ENCODE measurements at regions not wholly inside any gene's neighbourhood (a gene's known extent, or its start where the extent isn't known, plus 50 kb on each side); places are given as distances from the start of the nearest gene placed in this dataset.

- no peak for FAIRE-seq
- dilution Hi-C loops (cut with MboI; ENCODE audit: extremely low pct_ligation_motif_present, low sequenced_read_pairs): no loop called here
- Histone ChIP-seq H3K4me1 (ENCODE audit: control insufficient read depth, extremely low read depth, insufficient read depth, low read length) (peaks cover 2% of the 10 kb centered on the region), H3K9me1 (replicated peaks; ENCODE audit: control insufficient read depth, extremely low read depth, insufficient read depth, low read length) (no peaks in the 10 kb centered on the region), H3K27me3 (ENCODE audit: control insufficient read depth in 2 of 2, insufficient read depth in 2 of 2, low read length in 2 of 2) (no peaks in the 10 kb centered on the region), H4K20me1 (replicated peaks; ENCODE audit: control insufficient read depth, extremely low read depth, insufficient read depth, low read length) (no peaks in the 10 kb centered on the region), H3K4me2 (ENCODE audit: insufficient read depth, low read length) (no peak overlapping the region), H3K79me2 (ENCODE audit: control insufficient read depth, insufficient read depth, low read length) (no peaks in the 10 kb centered on the region), H2AFZ (ENCODE audit: low read depth, low read length) (no peak overlapping the region), H3K36me3 (ENCODE audit: control insufficient read depth in 2 of 2, extremely low read depth in 1 of 2, insufficient read depth in 2 of 2, low read length in 2 of 2) (no peaks in the 10 kb centered on the region), H3K9ac (replicated peaks; ENCODE audit: extremely low read depth, insufficient read depth, low read length) (no peak overlapping the region), H3K27ac (ENCODE audit: insufficient read depth, low read depth, low read length) (no peak overlapping the region), H3K4me3 (replicated peaks in 1 of 3; ENCODE audit: insufficient read depth in 1 of 3, low read depth in 1 of 3, low read length in 3 of 3) (no peak overlapping the region), H3K9me3 (replicated peaks; ENCODE audit: control insufficient read depth, insufficient read depth, low read length) (no peaks in the 10 kb centered on the region)
- no peak for DNase-seq (ENCODE audit: low read depth, low spot score)
- POLR2A ChIA-PET: no interaction called here
- intact Hi-C loops (cut with micrococcal nuclease): no loop called here
- no peak for TF ChIP-seq MYC (IDR thresholded peaks at IDR 0.05; ENCODE audit: low read depth, low read length)
- no peak for TF ChIP-seq JUN (IDR thresholded peaks at IDR 0.05; ENCODE audit: borderline replicate concordance, insufficient read depth, insufficient read length, low read depth)
- TF ChIP-seq FOS (IDR thresholded peaks at IDR 0.05; ENCODE audit: borderline replicate concordance, insufficient read depth, low read length): no peak
- no peak for TF ChIP-seq MAX (IDR thresholded peaks at IDR 0.05; ENCODE audit: insufficient read depth, insufficient read length)
- no peak for TF ChIP-seq POLR2AphosphoS5 (IDR thresholded peaks at IDR 0.05; ENCODE audit: insufficient read depth, low read depth, low read length)
- TF ChIP-seq EZH2 (IDR thresholded peaks at IDR 0.05; ENCODE audit: borderline replicate concordance, low read depth, low read length, severe bottlenecking): no peak
- TF ChIP-seq GATA2 (IDR thresholded peaks at IDR 0.05; ENCODE audit: insufficient read depth, insufficient read length, low read depth, low read length): no peak
- no peak for TF ChIP-seq CTCF (IDR thresholded peaks at IDR 0.05; ENCODE audit: extremely low read depth in 1 of 2, insufficient read depth in 1 of 2, low read depth in 1 of 2, low read length in 2 of 2)
- no peak for TF ChIP-seq POLR2A (IDR thresholded peaks at IDR 0.05; ENCODE audit: low read depth, low read length)
- no TSS peak for BruUV-seq (replicated peaks)
- CTCF ChIA-PET: no interaction called here
Measured at GRCh38 chr3:177435301-177435700, 238.0 kb upstream of the TBL1XR1 start.
